ENCODE measurements at regions not wholly inside any gene's neighbourhood (a gene's known extent, or its start where the extent isn't known, plus 50 kb on each side); places are given as distances from the start of the nearest gene placed in this dataset.
A peak's percentile ranks its signal among the peaks of the same experiment; 100 is the strongest.
"Not testable (repeated sequence)": the region's sequence is repeated elsewhere in the genome, so short reads cannot be mapped to it uniquely, and the experiment has no call there.

GRCh38 chr3:106482451-106482850, 613.6 kb upstream of the CBLB start:
- no peak for TF ChIP-seq CTCF (IDR thresholded peaks at IDR 0.05; ENCODE audit: low read depth, low read length, missing control alignments)
- no peak overlapping the region for H3K4me3 ChIP-seq (replicated peaks; ENCODE audit: low read depth, low read length)
- no peak for DNase-seq (ENCODE audit: extremely low read depth, low read depth)

- TF ChIP-seq CTCF (IDR thresholded peaks at IDR 0.05; ENCODE audit: low read depth, low read length, missing control alignments) = no peak
- H3K4me3 ChIP-seq (replicated peaks; ENCODE audit: low read depth, low read length) = no peak overlapping the region
- DNase-seq (ENCODE audit: extremely low read depth, low read depth) = no peak
Observed at GRCh38 chr3:106485217-106485616, 616.4 kb upstream of the CBLB start.

- no peak for DNase-seq (ENCODE audit: extremely low read depth, low read depth)
- TF ChIP-seq CTCF (IDR thresholded peaks at IDR 0.05; ENCODE audit: low read depth, low read length, missing control alignments) = no peak
- H3K4me3 ChIP-seq (replicated peaks; ENCODE audit: low read depth, low read length) = no peak overlapping the region
Observed at GRCh38 chr3:106485802-106486201, 617.0 kb upstream of the CBLB start.

GRCh38 chr3:106486945-106487639, 618.3 kb upstream of the CBLB start:
- not testable (repeated sequence) for DNase-seq (ENCODE audit: extremely low read depth, low read depth); H3K4me3 ChIP-seq (replicated peaks; ENCODE audit: low read depth, low read length)

- DNase-seq (ENCODE audit: extremely low read depth, low read depth) = no peak
- H3K4me3 ChIP-seq (replicated peaks; ENCODE audit: low read depth, low read length) = no peak overlapping the region
- TF ChIP-seq CTCF (IDR thresholded peaks at IDR 0.05; ENCODE audit: low read depth, low read length, missing control alignments) = no peak
Observed at GRCh38 chr3:106488331-106488730, 619.5 kb upstream of the CBLB start.

- no peak for TF ChIP-seq CTCF (IDR thresholded peaks at IDR 0.05; ENCODE audit: low read depth, low read length, missing control alignments)
- H3K4me3 ChIP-seq (replicated peaks; ENCODE audit: low read depth, low read length) = no peak overlapping the region
- DNase-seq (ENCODE audit: extremely low read depth, low read depth) = peak; percentile 4
Observed at GRCh38 chr3:106491796-106492195, 623.0 kb upstream of the CBLB start.

- no peak for DNase-seq (ENCODE audit: extremely low read depth, low read depth)
- TF ChIP-seq CTCF (IDR thresholded peaks at IDR 0.05; ENCODE audit: low read depth, low read length, missing control alignments) = no peak
- H3K4me3 ChIP-seq (replicated peaks; ENCODE audit: low read depth, low read length) = no peak overlapping the region
Observed at GRCh38 chr3:106508331-106508893, 639.6 kb upstream of the CBLB start.

Data from HFF-Myc (cell line).